Heart right ventricle (tissue), 16 donors: ENCODE measurements at regions not wholly inside any gene's neighbourhood (a gene's known extent, or its start where the extent isn't known, plus 50 kb on each side); places are given as distances from the start of the nearest gene placed in this dataset.

ENCODE experiments used
- ATAC-seq, 8 donors: fragments of 200-7000 bp; cut with Tn5 transposase; one replicate each; pipeline ENCODE4 v1.9.1; 2020; ENCODE audit warnings: mild to moderate bottlenecking in 8 of 8, moderate library complexity in 8 of 8, moderate number of reproducible peaks in 1 of 8
- DNase-seq, 2 donors: peaks; one replicate each; pipeline ENCODE4 v3.0.0-alpha.2; 2020
- H3K27ac ChIP-seq, 10 donors: fragments of 200-600 bp; sonication (generic) in 2 of 10; one replicate each; pipeline versions ENCODE4 v1.5.0 to v1.8.0; 2020 to 2022; ENCODE audit warnings: mild to moderate bottlenecking in 3 of 10
- H3K27me3 ChIP-seq, 7 donors: fragments of 200-600 bp; one replicate each; pipeline ENCODE4 v1.8.0; 2021 to 2022; ENCODE audit warnings: mild to moderate bottlenecking in 2 of 7
- H3K36me3 ChIP-seq, 9 donors: fragments of 200-600 bp; sonication (generic) in 1 of 9; one replicate each; pipeline versions ENCODE4 v1.5.0 to v1.8.0; 2020 to 2022; ENCODE audit warnings: mild to moderate bottlenecking in 2 of 9
- H3K4me1 ChIP-seq, 9 donors: fragments of 200-600 bp; sonication (generic) in 1 of 9; one replicate each; pipeline versions ENCODE4 v1.5.0 to v1.8.0; 2020 to 2022; ENCODE audit warnings: mild to moderate bottlenecking in 4 of 9
- H3K4me3 ChIP-seq, 10 donors: fragments of 200-600 bp; sonication (generic) in 2 of 10; one replicate each; pipeline versions ENCODE4 v1.5.0 to v1.8.0; 2020 to 2022; ENCODE audit warnings: mild to moderate bottlenecking in 7 of 10, moderate library complexity in 2 of 10
- H3K9me3 ChIP-seq, 11 donors: fragments of 200-600 bp in 10 of 11; sonication (generic) in 2 of 11; one replicate each; pipeline versions ENCODE4 v1.5.0 to v1.8.0; 2013 to 2022; ENCODE audit warnings: mild to moderate bottlenecking in 2 of 11, control low read depth in 1 of 11, moderate library complexity in 1 of 11
- WGBS, 2 donors: extraction: QIAGEN DNeasy Blood & Tissue Kit; methylation state at CpG; one replicate each; pipeline ENCODE4 v1.1.7; 2013; ENCODE audit warnings: inconsistent platforms in 1 of 2; 5-methylcytosine and 5-hydroxymethylcytosine counted together
- intact Hi-C, 10 donors: fragments of 100-400 bp; cut with DNase I; formaldehyde crosslinking; loops; one replicate each; pipeline versions ENCODE4 v1.11.1 to v1.14.2; 2022
- TF ChIP-seq, protein P1 (sequence below), 9 donors: fragments of 200-600 bp; sonication (generic) in 2 of 9; IDR thresholded peaks; one replicate each; pipeline versions ENCODE4 v1.5.0 to v1.8.0; 2021 to 2022; ENCODE audit warnings: antibody characterized with exemption in 9 of 9, mild to moderate bottlenecking in 5 of 9, moderate library complexity in 1 of 9
- donor health status: Arrhythmogenic right ventricular cardiomyopathy.
- donor health status: ischemic (EF 13 %, LVEDD 7.1; RV severe dilation, severe dysfunction).
- donor health status: healthy with polysubstance abuse.
- donor health status: DM: no; HTN: yes; CAD: no.
- donor health status: DM: no; HTN: no; CAD: no.
- donor health status: ischemic (EF 25% LVEDD 6.9; RV normal size, moderate dysfunction).
- donor health status: ischemic (EF 25% LVEDD 5.7; RV mildly dilated, moderate dysfunction).
- donor health status: healthy.
- donor health status: DM: yes; HTN: yes; CAD: no.
- donor health status: Ischemic cardiomyopathy.
- donor health status: ischemic (EF 35%, LVEDD 5.7; RV mildly dilated, moderate dysfunction).
- donor health status: nonischemic (EF 11% LVEDD 7.7; RV severe dilation, severe dysfunction).
- donor health status: DM: yes; HTN: yes; CAD: no.
- donor health status: PGD.
- donor health status: ischemic (EF 29% LVEDD 5.4; RV normal size, mild dysfunction).
- donor health status: nonischemic (EF 23%, LVEDD 6.1; RV moderate dilation, normal function).

DNA sequence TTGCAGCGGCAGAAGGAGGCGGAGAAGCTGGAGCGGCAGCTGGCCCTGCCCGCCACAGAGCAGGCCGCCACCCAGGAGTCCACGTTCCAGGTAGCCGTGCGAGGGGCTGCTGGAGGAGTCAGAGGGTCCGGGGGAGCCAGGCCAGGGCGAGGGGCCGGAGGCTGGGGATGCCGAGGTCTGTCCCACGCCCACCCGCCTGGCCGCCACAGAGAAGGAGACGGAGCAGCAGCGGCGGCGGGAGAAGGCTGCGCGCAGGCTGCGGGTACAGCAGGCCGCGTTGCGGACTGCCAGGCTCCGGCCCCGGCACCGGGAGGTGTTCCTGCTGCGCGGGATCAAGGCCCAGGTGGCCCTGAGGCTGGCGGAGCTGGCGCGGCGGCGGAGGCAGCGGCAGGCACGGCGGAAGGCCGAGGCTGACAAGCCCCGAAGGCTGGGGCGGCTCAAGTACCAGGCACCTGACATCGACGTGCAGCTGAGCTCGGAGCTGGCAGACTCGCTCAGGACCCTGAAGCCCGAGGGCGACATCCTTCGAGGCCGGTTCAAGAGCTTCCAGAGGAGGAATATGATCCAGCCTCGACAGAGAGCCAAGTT lies 625.0 kb downstream of the MCTP2 start:
- Histone ChIP-seq H3K36me3 (no peaks in the 10 kb centered on the region), H3K4me1 (no peaks in the 10 kb centered on the region), H3K9me3 (peaks cover 0 to 26% (median 0%) of the 10 kb centered on the region in 11 donors), H3K27ac (no peak overlapping the region), H3K4me3 (no peak overlapping the region), H3K27me3 (peaks cover 0 to 25% (median 4%) of the 10 kb centered on the region in 7 donors)
- 87 to 90% methylated on average over 42 to 50 of the region's 50 CpGs for WGBS, 2 donors
- DNase-seq (no peak), ATAC-seq (no peak)
- intact Hi-C loops: no loop called here
- TF ChIP-seq, protein P1, sequence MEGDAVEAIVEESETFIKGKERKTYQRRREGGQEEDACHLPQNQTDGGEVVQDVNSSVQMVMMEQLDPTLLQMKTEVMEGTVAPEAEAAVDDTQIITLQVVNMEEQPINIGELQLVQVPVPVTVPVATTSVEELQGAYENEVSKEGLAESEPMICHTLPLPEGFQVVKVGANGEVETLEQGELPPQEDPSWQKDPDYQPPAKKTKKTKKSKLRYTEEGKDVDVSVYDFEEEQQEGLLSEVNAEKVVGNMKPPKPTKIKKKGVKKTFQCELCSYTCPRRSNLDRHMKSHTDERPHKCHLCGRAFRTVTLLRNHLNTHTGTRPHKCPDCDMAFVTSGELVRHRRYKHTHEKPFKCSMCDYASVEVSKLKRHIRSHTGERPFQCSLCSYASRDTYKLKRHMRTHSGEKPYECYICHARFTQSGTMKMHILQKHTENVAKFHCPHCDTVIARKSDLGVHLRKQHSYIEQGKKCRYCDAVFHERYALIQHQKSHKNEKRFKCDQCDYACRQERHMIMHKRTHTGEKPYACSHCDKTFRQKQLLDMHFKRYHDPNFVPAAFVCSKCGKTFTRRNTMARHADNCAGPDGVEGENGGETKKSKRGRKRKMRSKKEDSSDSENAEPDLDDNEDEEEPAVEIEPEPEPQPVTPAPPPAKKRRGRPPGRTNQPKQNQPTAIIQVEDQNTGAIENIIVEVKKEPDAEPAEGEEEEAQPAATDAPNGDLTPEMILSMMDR (IDR thresholded peaks at IDR 0.05): no peak

DNA sequence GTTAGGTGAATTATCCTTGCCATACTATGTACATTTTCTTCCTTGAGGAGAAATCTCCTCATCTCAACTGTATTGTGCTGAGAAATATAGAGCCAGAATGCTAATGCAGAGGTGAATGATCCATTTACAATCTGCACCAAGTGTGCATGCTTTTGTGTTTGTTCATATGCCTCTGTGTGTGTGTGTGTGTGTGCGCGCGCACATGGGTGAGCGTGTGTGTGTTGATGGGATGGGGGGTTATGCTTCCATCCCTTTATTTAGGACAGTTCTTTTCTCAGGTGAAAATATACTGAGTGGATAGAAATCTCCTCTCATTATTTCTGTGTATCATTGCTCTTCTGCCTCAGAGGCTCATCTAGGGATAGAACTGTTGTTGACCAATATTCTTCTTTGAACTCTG lies 626.1 kb downstream of the MCTP2 start:
- Histone ChIP-seq H3K9me3 (peaks cover 0 to 27% (median under 1%) of the 10 kb centered on the region in 11 donors), H3K4me1 (no peaks in the 10 kb centered on the region), H3K27me3 (peaks cover 0 to 17% (median 4%) of the 10 kb centered on the region in 7 donors), H3K36me3 (no peaks in the 10 kb centered on the region), H3K4me3 (no peak overlapping the region), H3K27ac (no peak overlapping the region)
- intact Hi-C loops: no loop called here
- no peak for DNase-seq
- TF ChIP-seq, protein P1 (IDR thresholded peaks at IDR 0.05): no peak
- WGBS, 2 donors: 84 to 97% methylated on average over 4 of the region's 4 CpGs
- ATAC-seq: no peak

DNA sequence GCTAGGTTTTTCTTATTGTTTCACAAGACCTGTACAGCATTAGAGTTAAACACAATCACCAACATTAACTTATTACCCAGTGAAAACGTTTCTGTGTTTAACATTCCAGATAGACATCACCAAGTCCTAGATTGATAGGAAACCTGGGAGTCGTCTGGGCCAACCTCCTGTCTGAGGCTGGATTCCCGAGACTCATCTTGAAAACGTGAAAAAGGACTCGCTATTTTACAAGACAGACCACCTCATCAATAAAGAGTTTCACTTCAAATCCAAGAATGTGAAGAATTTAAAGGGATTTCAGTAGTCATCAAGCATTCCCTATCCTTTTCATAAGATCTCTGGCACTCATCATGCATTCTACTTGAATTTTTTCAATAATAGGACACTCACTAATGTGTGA lies 626.6 kb downstream of the MCTP2 start:
- 52 to 59% methylated on average over 4 to 5 of the region's 5 CpGs for WGBS, 2 donors
- intact Hi-C loops: no loop called here
- no peak for DNase-seq

DNA sequence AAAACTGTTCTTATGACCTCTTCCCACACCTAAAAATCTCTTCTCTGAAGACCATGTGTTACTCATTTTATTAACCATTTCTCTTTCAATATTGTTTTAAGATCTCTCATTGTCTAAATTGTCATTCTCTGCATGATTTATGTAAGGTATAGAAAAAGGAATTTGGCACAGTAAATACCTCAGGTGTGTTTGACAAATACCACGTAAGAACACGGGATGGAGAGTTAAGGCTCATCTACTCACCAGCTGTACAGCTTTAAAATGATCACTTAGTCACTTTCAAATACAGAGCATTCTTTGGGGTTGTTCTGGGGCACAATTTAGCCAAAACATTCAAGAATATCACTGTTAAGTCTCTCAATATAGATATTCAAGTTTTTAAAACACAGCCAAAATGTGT lies 627.1 kb downstream of the MCTP2 start:
- peaks cover 0 to 16% (median 4%) of the 10 kb centered on the region in 7 donors for H3K27me3 ChIP-seq
- no peaks in the 10 kb centered on the region for H3K4me1 ChIP-seq
- intact Hi-C loops: no loop called here
- DNase-seq (no peak), ATAC-seq (no peak)
- H3K27ac ChIP-seq: no peak overlapping the region
- H3K36me3 ChIP-seq: no peaks in the 10 kb centered on the region
- H3K4me3 ChIP-seq: no peak overlapping the region
- TF ChIP-seq, protein P1 (IDR thresholded peaks at IDR 0.05): no peak
- WGBS, 2 donors: 70 to 80% methylated on average over 2 of the region's 2 CpGs
- H3K9me3 ChIP-seq: peaks cover 0 to 27% (median 0%) of the 10 kb centered on the region in 11 donors

More for the DNA sequence above, 626.6 kb downstream of the MCTP2 start:
- Histone ChIP-seq H3K4me3 (no peak overlapping the region), H3K36me3 (no peaks in the 10 kb centered on the region), H3K27me3 (peaks cover 0 to 17% (median 4%) of the 10 kb centered on the region in 7 donors), H3K4me1 (no peaks in the 10 kb centered on the region), H3K27ac (no peak overlapping the region), H3K9me3 (peaks cover 0 to 27% (median 0%) of the 10 kb centered on the region in 11 donors)
- TF ChIP-seq, protein P1 (IDR thresholded peaks at IDR 0.05): no peak
- ATAC-seq: no peak
